Fibroblast of pulmonary artery (primary cell): ENCODE measurements at regions not wholly inside any gene's neighbourhood (a gene's known extent, or its start where the extent isn't known, plus 50 kb on each side); places are given as distances from the start of the nearest gene placed in this dataset.

Experiments
- DNase-seq: peaks from one replicate; pipeline ENCODE4 v3.0.0-alpha.2; 2010; ENCODE audit warnings: low read depth
- H3K4me3 ChIP-seq: replicated peaks from 2 replicates; pipeline ENCODE4 v1.5.1; 2011; ENCODE audit warnings: low read depth, mild to moderate bottlenecking, control low read depth, low read length, moderate library complexity
- TF ChIP-seq, protein P1 (sequence below): IDR thresholded peaks from 2 replicates; pipeline ENCODE4 v1.5.1; 2011; ENCODE audit warnings: mild to moderate bottlenecking, control low read depth, low read length, inconsistent platforms; ENCODE audit errors: missing control alignments

DNA sequence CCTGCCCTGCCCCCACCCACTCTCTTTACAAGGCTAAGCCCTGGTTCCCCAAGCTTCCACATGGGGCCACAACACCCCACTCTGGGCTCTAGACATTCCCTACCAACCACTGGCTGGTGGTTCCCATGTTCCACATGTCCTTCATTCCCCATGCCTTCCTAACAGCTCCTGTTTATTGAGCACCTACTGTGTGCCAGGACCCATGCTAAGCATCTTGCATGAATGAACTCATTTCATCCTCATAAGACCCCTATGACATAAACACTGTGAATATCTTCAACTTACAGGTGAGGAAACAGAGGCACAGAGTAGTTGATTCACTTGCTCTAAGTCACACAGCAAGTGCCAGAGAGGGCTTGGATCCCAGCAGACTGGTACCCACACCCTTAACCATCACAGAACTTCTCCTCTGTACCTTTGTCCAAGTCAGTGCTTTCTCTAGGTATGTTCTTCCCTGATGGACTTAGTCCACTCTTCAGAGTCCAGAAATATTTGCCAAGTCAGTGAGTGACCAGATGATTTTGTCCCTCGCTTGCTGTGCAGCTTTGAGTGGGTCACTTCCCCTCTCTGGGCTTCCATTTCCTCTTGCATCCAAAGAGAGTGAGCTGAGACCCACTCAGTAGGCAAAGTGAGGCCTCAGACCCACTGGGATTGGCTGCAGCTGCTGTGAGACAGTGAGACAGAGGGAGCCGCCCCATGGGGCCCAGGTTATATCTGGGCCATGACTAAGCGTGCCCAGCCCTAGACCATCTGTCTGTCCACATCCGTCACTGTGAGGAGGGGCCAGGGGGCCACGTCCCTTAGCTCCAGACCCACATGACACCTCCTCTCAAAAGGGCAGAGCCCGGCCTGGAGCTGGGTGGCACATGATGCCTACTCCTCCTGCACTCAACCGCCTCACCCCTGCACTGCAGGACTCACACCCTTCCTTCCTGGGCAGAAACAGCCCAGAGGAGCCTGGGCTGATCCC lies 132.4 kb downstream of the MN1 start:
- peak; percentile 71 for DNase-seq
- TF ChIP-seq, protein P1, sequence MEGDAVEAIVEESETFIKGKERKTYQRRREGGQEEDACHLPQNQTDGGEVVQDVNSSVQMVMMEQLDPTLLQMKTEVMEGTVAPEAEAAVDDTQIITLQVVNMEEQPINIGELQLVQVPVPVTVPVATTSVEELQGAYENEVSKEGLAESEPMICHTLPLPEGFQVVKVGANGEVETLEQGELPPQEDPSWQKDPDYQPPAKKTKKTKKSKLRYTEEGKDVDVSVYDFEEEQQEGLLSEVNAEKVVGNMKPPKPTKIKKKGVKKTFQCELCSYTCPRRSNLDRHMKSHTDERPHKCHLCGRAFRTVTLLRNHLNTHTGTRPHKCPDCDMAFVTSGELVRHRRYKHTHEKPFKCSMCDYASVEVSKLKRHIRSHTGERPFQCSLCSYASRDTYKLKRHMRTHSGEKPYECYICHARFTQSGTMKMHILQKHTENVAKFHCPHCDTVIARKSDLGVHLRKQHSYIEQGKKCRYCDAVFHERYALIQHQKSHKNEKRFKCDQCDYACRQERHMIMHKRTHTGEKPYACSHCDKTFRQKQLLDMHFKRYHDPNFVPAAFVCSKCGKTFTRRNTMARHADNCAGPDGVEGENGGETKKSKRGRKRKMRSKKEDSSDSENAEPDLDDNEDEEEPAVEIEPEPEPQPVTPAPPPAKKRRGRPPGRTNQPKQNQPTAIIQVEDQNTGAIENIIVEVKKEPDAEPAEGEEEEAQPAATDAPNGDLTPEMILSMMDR, result no peak
- no peak overlapping the region for H3K4me3 ChIP-seq

DNA sequence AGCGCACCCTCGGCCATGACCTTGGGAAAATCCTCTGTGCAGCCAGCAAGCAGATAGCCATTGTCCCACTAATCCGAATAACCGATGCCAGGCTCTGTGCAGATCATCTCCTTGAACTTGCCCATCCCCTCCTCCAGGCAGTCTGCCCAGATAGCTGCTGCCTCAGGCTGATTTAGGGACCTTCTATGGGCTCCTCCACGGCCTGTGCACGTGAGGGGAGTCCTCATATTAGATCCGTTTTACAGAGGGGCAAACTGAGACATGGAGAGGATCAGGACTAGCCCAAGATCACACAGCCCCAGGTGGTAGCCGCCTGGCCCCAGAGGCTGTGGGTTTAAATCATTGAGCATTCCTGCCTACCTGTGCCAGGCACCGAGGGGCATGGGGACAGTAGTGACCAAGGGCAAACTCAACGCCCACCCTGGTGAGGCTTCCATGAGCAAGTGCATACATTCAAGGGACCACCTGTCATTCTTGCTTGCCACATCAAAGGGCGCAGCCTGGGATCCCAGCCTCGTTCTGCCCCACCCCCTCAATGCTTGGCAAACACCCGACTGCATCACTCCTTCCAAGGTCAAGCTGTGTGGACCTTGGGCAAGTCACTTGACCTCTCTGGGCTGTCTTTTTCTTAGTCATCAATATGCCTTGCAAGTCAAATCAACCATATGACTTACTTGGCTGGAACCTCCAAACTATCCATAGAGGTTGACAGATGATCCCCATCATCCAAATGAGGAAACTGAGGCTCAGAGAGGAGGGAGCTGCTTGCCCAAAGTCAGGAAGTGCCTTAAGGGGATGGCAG lies 131.6 kb downstream of the MN1 start:
- H3K4me3 ChIP-seq, result no peak overlapping the region
- DNase-seq, result peak; percentile 38
- TF ChIP-seq, protein P1, result no peak

DNA sequence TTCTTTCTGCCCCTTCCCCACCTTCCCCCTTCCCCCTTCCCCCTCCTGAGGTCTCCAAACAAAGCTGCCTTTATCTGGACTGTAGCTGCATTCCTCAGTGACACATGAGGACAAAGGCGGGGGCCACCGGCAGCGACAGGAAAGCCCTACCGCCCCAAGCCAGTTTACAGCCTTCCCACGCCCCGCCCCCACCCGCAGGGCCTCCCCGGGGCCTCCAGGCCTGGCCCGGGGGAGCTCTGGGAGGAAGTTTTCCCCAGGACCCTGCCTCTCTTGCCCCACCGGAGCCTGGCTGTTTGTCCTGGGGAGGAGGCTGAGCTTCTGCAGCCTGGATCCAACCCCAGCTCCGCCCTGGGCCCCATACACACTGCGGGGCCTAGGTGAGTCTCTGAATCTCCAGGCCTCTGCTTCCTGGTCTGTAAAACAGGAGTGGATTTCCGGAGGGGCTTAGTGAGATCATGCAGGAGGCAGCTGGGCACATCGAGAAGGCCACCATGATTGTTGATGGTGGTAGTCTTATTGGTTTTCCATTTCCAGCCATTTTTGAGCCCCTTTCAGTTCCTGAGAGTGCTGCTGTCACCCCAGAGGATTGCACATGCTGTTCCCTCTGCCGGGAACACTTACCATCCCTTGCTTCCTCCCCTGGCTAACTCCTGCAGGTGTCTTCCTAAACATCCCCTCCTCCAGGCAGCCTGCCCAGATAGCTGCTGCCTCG lies 130.7 kb downstream of the MN1 start:
- DNase-seq, result peak; percentile 31
- H3K4me3 ChIP-seq, result no peak overlapping the region
- TF ChIP-seq, protein P1, result no peak

DNA sequence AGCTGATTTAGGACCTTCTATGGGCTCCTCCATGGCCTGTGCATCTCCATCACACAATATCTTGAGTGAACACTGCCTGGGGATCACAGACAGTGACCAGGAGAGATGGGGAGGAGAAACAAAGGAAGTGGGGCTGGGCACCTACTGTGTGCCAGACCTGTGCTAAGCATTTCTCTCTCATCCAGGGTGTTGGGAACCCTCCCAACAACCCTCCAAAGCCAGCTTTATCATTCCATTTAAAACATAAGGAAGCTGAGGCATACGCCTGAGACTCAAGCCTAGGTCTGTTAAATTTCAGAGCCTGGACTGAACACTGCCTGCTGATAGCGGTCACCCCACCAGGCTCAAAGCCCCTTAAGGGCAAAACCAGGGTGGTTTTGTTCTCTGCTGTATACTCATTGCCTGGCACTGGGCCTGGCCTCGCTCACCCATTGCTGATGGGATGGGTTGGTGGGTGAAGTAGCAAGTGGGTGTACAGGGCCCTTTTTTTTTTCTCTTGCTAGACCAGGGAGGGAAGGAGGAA lies 130.1 kb downstream of the MN1 start:
- TF ChIP-seq, protein P1, result no peak
- H3K4me3 ChIP-seq, result no peak overlapping the region
- DNase-seq, result no peak

DNA sequence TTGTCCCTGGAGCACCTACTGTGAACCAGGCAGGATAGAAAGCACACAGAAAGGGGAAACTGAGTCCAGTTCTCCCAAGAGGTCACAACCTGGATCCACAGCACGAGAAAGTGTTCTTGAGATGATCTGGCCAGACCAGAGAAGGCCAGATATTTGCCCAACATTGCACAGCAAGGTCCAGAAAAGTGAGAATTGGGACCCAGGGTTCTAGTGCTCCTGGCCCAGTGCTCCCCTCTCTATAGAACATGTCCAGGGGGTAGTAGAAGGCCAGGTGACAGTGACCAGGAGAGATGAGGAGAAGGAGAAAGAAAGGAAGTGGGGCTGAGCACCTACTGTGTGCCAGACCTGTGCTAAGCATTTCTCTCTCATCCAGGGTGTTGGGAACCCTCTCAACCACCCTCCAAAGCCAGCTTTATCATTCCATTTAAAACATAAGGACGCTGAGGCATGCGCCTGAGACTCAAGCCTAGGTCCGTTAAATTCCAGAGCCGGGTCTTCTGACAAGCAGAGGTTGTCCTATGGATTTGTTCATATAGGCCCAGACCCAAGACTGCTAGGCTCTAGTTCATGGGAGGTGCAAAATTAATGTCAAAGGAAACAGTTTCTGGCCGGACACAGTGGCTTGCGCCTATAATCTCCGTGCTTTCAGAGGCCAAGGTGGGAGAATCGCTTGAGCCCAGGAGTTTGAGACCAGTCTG lies 128.7 kb downstream of the MN1 start:
- no peak for DNase-seq
- H3K4me3 ChIP-seq, result no peak overlapping the region
- TF ChIP-seq, protein P1, result no peak

DNA sequence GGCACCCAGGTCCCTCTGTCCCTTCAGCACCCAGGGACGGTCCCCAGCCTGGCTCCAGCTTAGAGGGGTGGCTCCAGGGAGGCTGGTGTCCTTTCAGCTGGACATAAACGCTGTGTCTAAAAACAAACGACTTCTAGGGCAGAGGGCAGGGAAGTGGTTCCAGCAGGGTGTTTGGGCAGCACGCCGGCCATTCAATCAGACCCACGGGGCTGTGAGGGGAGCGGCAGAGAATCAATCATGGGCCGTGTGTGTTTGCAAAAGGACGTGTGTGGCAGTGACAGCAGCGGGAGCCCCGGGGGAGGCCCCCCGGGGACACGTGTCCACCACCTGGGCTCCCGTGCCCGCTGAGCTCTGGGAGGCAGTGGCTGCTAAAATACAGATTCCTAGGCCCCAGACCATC lies 127.7 kb downstream of the MN1 start:
- TF ChIP-seq, protein P1, result no peak
- no peak for DNase-seq
- H3K4me3 ChIP-seq, result no peak overlapping the region
